CD4-positive, alpha-beta T cell treated with Interleukin-2 at 100 ng/mL for 4 hours (primary cell): ENCODE measurements at regions not wholly inside any gene's neighbourhood (a gene's known extent, or its start where the extent isn't known, plus 50 kb on each side); places are given as distances from the start of the nearest gene placed in this dataset.
"Not testable (repeated sequence)": the region's sequence is repeated elsewhere in the genome, so short reads cannot be mapped to it uniquely, and the experiment has no call there.

Source experiments
- DNase-seq: peaks from one replicate; pipeline ENCODE4 v3.0.0-alpha.2; 2020; ENCODE audit warnings: low spot score

- no peak for DNase-seq
Observed at GRCh38 chr10:108086502-108086901, 922.0 kb upstream of the SORCS1 start.

DNA sequence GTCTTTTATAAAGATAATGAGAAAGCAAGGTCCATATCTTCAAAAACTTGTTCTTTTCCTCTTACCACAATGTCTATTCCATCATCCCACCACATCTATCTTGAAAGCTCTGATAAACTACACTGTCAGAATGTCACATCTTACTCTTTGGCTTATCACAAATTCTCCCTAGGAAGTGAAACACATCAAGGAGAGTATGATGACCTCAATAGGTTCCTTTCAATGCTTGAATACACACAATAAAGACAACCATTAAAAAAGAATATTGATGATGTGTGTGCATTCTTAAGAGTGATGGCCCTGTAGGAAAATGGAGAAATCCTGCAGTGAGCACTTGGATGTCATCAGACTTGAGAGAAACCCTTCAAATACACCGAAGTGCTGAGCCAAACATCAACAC lies 918.1 kb upstream of the SORCS1 start:
- no peak for DNase-seq

- no peak for DNase-seq
Observed at GRCh38 chr10:108078263-108078662, 913.8 kb upstream of the SORCS1 start.

DNA sequence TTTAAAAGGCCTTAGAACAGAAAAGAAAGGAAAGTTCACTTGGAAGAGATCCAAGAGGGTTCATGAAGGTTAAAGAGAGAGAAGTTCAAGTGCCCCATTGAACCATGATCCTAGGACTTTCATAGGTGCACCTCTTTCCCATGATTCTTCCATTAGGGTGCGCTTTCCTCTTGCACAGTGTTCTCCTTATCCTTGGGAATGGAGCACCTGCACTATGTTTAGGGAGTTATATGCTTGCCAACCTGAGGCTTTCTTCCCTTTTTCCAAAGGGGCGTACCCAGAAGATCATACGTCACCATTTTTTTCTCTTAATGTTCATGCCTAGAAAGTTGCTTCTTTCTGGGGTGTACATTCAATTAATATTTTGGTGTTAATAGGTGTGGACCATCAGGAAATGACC lies 908.0 kb upstream of the SORCS1 start:
- DNase-seq = no peak

- no peak for DNase-seq
Observed at GRCh38 chr10:108070789-108071188, 906.3 kb upstream of the SORCS1 start.

DNA sequence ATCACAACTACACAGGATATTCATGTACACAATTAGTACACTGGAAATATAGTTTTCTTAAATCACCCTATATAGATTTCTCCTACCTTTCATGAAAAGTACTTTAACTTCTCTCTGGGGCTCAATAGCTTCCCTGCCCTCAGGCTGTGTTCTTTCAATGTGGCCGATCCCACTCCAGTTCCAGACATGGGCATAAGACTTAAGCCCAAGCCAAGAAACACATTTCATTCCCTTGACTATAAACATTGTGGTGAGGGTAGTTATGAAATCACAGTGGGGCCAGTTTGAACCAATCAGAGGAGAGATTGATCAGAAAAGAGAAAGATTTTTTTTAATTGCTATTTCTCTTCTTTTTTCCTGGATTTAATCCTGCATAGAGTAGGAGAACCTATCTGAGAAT lies 904.6 kb upstream of the SORCS1 start:
- DNase-seq = no peak

DNA sequence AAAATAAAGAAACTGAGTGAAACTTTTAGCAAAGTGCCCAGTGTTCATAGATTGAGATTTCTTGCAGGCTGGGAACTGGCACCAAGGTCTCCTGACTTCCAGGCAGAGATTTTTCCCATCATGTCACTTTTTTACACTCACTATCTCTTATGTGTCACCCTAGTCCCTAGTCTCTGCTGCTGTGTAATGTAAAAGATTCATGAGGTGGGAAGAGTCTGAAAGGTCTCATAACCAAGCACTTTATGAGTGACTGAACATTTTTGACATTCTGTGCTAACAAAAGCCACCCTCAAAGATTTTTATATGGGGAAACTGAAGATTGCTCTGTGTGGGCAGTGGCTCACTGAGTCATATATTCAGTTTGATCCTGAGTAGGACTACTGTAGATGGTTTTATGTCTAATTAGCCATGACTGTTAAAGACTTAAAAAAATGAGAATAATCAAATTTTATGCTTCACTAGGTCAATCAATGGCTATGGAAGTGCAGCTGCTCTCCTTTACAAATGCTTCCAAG lies 900.3 kb upstream of the SORCS1 start:
- DNase-seq = no peak

DNA sequence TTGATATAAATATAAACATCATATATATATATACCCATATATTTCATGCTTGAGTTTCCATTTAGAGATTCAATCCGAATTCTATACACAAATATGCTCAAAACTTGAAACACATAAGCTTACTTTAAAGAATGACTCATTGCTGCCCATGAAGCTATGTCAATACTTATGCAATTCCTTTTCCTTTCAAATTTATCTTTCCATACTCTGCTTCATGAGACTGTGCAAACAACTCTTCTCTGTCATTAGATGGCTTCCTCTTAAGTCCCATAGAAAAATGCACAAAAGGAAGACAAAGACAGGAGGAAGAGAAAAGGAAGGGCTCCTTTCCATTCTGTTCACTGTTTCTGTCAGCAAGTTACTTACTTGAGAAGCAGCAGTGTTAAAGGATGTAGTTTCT lies 895.7 kb upstream of the SORCS1 start:
- DNase-seq = no peak

GRCh38 chr10:108055506-108055905 lies 891.0 kb upstream of the SORCS1 start:
- DNase-seq = no peak

GRCh38 chr10:108052981-108053380 lies 888.5 kb upstream of the SORCS1 start:
- DNase-seq = no peak

GRCh38 chr10:108051218-108051617 lies 886.7 kb upstream of the SORCS1 start:
- DNase-seq = no peak

DNA sequence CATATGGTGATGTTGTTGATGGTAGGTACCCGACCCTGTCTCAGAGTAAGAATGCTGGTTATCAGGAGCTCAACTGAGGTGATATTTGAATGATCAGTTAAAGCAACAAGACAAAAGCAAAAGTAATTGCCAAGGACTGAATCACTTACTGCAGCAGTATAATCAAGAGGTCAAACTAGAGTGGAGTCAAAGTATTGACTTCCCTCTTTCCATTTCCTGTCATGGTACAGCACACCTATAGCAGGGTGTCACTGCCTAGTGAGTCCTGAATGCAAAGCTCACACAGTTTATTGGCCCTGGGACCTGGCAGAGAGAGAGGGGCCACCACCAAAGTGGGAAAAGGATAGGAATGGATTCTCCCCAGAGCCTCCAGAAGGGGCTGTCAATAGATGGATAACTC lies 886.1 kb upstream of the SORCS1 start:
- DNase-seq = no peak

DNA sequence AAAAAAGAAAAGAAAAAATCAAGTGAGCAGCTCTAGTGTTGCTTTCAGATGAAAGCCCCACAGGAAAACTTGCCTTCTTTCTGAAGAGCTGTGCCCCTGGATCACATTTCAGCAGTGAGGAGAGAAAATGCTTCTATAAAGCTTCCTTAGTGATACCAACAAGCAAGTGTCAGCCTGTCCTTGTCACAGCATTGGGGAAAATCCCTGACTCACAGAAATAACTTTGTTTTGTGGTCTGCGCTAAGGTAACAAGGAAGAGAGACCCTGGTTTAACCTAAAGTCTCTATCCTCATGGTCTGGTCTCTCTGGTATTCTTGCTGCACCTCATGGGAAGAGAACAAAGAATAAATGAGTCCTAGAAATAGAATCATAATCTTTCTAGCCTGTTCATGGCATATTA lies 885.2 kb upstream of the SORCS1 start:
- DNase-seq = no peak

DNA sequence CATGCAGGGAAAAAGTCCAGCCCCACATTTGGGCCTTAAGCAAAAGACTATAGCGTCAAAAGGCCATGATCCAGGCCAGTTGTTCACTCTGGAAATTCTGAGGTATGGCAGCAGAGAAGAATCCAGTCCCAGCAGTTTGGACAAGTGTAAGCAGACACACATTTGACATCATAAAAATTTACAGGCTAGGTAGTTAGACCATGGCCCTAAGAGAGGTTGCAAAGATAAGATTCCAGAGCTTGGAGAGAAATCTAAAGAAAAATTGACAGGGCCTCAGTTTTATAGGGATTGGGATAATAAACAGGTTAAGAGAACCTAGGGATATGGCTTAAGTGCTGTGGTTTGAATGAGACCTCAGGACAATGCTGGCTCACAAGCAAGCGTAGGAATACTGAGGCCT lies 884.4 kb upstream of the SORCS1 start:
- DNase-seq = no peak

DNA sequence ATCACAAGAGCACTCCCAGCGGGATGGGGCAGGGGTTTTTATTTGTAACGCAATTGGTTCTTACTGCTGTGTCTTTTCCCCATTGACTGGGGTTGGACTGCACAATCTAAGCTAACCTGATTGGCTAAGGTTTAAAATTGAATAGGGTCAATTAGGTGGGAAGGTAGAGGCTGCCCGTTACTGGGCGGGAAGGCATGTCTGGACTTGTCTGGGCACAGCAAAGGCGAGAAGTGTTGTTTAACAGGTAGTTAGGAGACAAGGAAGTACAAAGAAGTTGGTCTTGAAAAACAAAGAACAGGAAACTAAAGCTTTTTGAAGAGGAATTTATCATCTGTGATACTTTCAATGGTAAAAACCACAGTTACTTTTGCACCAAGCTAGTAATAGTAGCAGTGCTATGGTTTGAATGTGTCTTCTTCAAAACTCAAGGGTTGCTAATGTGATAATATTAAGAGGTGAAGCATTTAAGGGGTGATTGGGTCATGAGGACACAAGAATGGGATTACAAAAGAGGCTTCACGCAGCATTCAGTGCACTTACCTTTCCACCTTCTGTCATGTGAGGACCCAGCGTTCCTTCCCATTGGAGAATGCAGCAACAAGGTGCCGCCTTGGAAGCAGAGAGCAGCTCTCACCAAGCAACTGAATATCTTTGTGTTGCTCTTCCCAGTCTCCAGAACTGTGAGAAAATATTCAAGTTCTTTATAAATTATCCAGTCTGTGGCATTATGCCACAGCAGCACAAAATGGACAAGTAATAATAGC lies 875.5 kb upstream of the SORCS1 start:
- DNase-seq = no peak

GRCh38 chr10:108037061-108037460 lies 872.6 kb upstream of the SORCS1 start:
- DNase-seq = no peak

GRCh38 chr10:108036265-108036664 lies 871.8 kb upstream of the SORCS1 start:
- no peak for DNase-seq

GRCh38 chr10:108034829-108035228 lies 870.3 kb upstream of the SORCS1 start:
- no peak for DNase-seq

GRCh38 chr10:108033518-108033917 lies 869.0 kb upstream of the SORCS1 start:
- DNase-seq = not testable (repeated sequence)

DNA sequence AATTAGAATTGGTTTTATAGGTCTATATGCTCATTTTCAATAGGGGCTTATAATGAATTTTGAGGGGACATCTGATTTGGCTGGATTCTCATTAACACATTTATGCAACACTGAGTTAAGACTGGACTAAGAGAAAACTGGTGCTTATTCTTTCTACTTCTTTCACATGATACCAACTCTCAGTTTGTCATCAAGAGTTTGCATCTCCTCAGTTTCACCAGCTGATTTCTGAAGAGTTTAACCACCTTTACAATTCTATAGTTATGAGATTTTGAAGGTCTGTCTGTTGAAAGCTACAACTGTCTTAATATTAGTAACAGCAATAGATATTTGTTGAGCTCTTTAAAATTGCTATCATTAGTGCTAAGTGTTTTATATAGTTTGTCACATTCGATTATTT lies 867.0 kb upstream of the SORCS1 start:
- no peak for DNase-seq

- DNase-seq = no peak
Observed at GRCh38 chr10:108014902-108015177, 850.3 kb upstream of the SORCS1 start.

DNA sequence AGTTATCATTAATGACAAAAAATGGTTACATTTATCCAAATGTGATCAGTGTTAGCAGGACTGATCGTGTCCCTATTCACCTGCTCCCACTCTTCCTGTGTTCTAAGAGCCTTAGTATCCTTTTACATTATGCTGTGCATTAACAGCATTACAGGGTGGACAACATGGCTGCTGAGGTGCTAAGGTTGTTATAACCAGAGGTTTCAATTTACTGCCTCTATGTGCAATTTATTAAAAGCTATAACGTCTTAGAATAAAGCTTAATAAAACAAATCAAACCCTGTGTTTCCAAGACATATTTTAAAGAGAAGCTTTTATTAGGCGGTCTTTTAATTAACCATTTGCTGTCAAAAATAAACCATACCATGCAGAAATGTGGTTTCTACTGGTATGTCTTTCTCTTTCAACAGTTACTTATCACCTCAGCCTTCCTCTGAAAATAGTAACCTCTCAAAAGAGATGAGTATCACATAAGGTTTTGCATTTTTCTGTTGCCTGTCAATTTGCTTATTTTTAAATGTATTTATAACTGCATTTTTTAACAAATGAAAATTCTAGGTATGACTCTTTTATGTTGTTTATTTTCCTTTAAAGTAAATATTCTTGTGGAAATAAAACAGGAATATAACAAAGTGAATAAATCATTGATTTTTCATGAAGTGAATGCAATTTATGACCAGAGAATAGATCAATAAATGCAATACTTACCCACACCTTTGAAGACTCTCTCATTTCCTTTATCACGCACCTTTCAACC lies 849.8 kb upstream of the SORCS1 start:
- DNase-seq = no peak

DNA sequence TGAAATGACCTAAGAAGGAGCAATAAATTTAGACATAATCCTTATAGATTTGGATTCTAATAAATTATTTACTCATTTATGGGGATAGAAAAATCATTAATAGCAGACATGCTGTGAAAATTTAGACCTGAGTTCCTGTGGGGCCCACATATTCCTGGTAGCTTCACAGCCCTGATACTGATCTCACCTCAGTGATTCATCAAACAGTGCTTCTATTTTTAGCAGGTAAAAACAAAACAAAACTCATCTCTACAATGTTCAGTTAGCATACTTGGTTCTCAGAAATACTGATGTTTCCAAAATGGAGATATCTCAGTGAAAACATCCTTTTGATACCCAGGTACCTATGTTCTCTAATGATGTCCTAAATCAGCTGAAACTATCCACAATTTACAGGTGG lies 841.1 kb upstream of the SORCS1 start:
- no peak for DNase-seq

GRCh38 chr10:108003576-108003975 lies 839.1 kb upstream of the SORCS1 start:
- DNase-seq = no peak
